ENCODE measurements at regions not wholly inside any gene's neighbourhood (a gene's known extent, or its start where the extent isn't known, plus 50 kb on each side); places are given as distances from the start of the nearest gene placed in this dataset.

GRCh38 chr6:22964334-22964733, 395.0 kb downstream of the HDGFL1 start:
- DNase-seq (ENCODE audit: low read depth) = no peak
- TF ChIP-seq, protein P1, sequence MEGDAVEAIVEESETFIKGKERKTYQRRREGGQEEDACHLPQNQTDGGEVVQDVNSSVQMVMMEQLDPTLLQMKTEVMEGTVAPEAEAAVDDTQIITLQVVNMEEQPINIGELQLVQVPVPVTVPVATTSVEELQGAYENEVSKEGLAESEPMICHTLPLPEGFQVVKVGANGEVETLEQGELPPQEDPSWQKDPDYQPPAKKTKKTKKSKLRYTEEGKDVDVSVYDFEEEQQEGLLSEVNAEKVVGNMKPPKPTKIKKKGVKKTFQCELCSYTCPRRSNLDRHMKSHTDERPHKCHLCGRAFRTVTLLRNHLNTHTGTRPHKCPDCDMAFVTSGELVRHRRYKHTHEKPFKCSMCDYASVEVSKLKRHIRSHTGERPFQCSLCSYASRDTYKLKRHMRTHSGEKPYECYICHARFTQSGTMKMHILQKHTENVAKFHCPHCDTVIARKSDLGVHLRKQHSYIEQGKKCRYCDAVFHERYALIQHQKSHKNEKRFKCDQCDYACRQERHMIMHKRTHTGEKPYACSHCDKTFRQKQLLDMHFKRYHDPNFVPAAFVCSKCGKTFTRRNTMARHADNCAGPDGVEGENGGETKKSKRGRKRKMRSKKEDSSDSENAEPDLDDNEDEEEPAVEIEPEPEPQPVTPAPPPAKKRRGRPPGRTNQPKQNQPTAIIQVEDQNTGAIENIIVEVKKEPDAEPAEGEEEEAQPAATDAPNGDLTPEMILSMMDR (conservative IDR thresholded peaks at IDR 0.05; ENCODE audit: low read depth, low read length) = no peak
- no peak overlapping the region for H3K4me3 ChIP-seq (ENCODE audit: low read length)

GRCh38 chr6:22965889-22966288, 396.5 kb downstream of the HDGFL1 start:
- TF ChIP-seq, protein P1 (conservative IDR thresholded peaks at IDR 0.05; ENCODE audit: low read depth, low read length) = no peak
- DNase-seq (ENCODE audit: low read depth) = no peak
- no peak overlapping the region for H3K4me3 ChIP-seq (ENCODE audit: low read length)

GRCh38 chr6:22966691-22967422, 397.5 kb downstream of the HDGFL1 start:
- DNase-seq (ENCODE audit: low read depth) = no peak
- H3K4me3 ChIP-seq (ENCODE audit: low read length) = no peak overlapping the region
- TF ChIP-seq, protein P1 (conservative IDR thresholded peaks at IDR 0.05; ENCODE audit: low read depth, low read length) = no peak

DNA sequence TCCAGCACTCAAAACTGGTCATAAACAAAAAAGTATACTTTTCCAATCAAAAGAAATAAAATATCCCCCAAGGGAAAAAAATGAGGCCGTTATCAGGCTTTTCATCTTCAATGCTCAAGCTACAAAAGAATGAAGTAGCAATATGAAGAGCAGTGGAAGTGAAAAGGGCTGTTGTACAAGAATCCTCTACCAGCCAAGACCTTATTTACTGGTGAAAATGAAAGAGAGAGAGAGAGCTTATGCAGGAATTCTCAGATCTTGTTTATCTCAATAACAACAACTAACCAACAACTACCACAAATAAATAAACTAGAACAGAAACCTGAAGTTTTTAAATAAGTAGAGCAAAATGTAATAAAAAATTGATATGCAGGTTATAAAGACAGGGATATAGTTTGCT, 400.6 kb downstream of the HDGFL1 start:
- TF ChIP-seq, protein P1 (conservative IDR thresholded peaks at IDR 0.05; ENCODE audit: low read depth, low read length) = no peak
- no peak overlapping the region for H3K4me3 ChIP-seq (ENCODE audit: low read length)
- no peak for DNase-seq (ENCODE audit: low read depth)

DNA sequence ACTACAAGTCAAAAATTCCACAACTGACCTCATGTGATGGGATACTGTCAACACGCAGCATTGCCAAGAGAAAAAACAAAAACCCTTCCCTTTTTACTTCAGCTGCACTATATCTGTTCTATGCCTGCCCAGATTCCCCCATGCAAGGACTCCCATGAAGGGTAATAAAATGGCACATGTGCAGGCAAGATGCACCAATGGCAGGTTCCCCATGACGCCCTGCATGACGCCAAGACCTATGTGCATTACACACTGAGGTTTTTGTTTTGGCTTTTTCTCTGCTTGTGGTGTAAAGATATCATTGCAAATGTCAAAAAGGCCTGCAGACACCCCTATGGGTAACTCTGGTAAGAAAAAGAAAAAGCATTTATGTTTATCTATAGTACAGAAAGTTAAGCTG, 403.4 kb downstream of the HDGFL1 start:
- no peak for DNase-seq (ENCODE audit: low read depth)
- TF ChIP-seq, protein P1 (conservative IDR thresholded peaks at IDR 0.05; ENCODE audit: low read depth, low read length) = no peak

DNA sequence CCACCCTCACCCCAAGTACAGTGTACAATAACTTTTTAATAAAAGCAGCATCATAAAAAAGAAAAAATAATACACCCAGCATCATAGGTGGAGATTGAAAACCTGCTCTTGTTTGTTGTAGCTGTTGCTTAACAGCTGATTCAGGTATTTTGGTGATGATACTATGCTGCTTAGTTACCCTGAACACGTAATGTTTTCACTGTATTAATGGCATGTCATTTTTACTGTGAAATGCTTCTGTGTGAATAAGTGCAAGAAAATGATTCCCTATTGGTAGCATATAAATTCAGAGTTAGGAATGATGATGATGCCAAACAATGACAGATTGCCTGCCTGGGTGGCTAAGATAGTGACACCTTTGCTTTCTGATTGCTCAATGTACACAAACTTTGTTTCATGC, 405.7 kb downstream of the HDGFL1 start:
- H3K4me3 ChIP-seq (ENCODE audit: low read length) = no peak overlapping the region
- DNase-seq (ENCODE audit: low read depth) = no peak
- TF ChIP-seq, protein P1 (conservative IDR thresholded peaks at IDR 0.05; ENCODE audit: low read depth, low read length) = no peak

More for the DNA sequence above, 403.4 kb downstream of the HDGFL1 start:
- no peak overlapping the region for H3K4me3 ChIP-seq (ENCODE audit: low read length)

GRCh38 chr6:22980446-22980845, 411.1 kb downstream of the HDGFL1 start:
- TF ChIP-seq, protein P1 (conservative IDR thresholded peaks at IDR 0.05; ENCODE audit: low read depth, low read length) = no peak
- no peak overlapping the region for H3K4me3 ChIP-seq (ENCODE audit: low read length)
- DNase-seq (ENCODE audit: low read depth) = no peak
